HCT116 (cell line): ENCODE measurements at regions not wholly inside any gene's neighbourhood (a gene's known extent, or its start where the extent isn't known, plus 50 kb on each side); places are given as distances from the start of the nearest gene placed in this dataset.

Experiments used
- ATAC-seq: fragments of 200-7000 bp; cut with Tn5 transposase; 2 replicates; pipeline ENCODE4 v1.9.1; 2020; ENCODE audit warnings: mild to moderate bottlenecking, moderate library complexity
- BruUV-seq: library from RNA; stranded (reverse); fragments of 400-500 nt; replicated peaks from 2 replicates; lab custom pipeline; 2021; lab: Mats Ljungman, UMichigan
- CTCF ChIA-PET: fragments of 300-600 bp; sonication (Branson Sonifier 250); formaldehyde crosslinking; loops from one replicate; lab custom pipeline; 2021; ENCODE audit warnings: antibody characterized with exemption; lab: Charles Lee
- POLR2A ChIA-PET: fragments of 300-600, 350-600 bp; sonication (Branson Sonifier 250); formaldehyde crosslinking; loops from one replicate; lab custom pipeline; 2021; ENCODE audit warnings: antibody characterized with exemption; lab: Charles Lee
- RAD21 ChIA-PET, 2 experiments: fragments of 300-600 bp; sonication (Branson Sonifier 250); formaldehyde crosslinking; loops; one replicate each; lab custom pipeline; 2023; ENCODE audit warnings: low total read pairs in 2 of 2; ENCODE audit not compliant: uncharacterized antibody in 2 of 2, unreplicated experiment in 2 of 2, low non-redundant PET in 1 of 2; lab: Charles Lee
- DNase-seq: peaks from one replicate; pipeline ENCODE4 v3.0.0-alpha.2; 2010; ENCODE audit warnings: low read depth, low spot score
- H2AFZ ChIP-seq: fragments of 200-600 bp; shearing (Covaris generic), sonication (generic); 2 replicates; pipeline ENCODE4 v1.6.1; 2017; ENCODE audit warnings: low read depth, mixed run types, mixed read lengths, antibody characterized with exemption, low read length; ENCODE audit not compliant: poor library complexity, severe bottlenecking
- H3K27ac ChIP-seq: 2 replicates; pipeline ENCODE4 v1.5.1; 2012; ENCODE audit warnings: low read depth, low read length
- H3K27me3 ChIP-seq: fragments of 200-600 bp; sonication (generic); 2 replicates; pipeline ENCODE4 v1.6.1; 2016; ENCODE audit warnings: mixed run types, low read length, mixed read lengths; ENCODE audit not compliant: insufficient read depth
- H3K36me3 ChIP-seq, 2 experiments: fragments of 200-500 bp in 1 of 2; fragments of 200-600 bp in 1 of 2; sonication (Bioruptor generic) in 1 of 2; sonication (generic) in 1 of 2; 2 replicates each; pipeline versions ENCODE4 v1.5.1 to v1.6.1; 2014 to 2016; ENCODE audit warnings: low read length in 2 of 2, inconsistent platforms in 1 of 2, mixed read lengths in 1 of 2, mixed run types in 1 of 2; ENCODE audit not compliant: insufficient read depth in 2 of 2, control insufficient read depth in 1 of 2
- H3K4me1 ChIP-seq, 2 experiments: fragments of 200-600 bp in 1 of 2; sonication (generic) in 1 of 2; 2 replicates each; pipeline versions ENCODE4 v1.5.1 to v1.6.1; 2012 to 2017; ENCODE audit warnings: low read length in 2 of 2, inconsistent platforms in 1 of 2, mild to moderate bottlenecking in 1 of 2, mixed read lengths in 1 of 2, mixed run types in 1 of 2, moderate library complexity in 1 of 2; ENCODE audit not compliant: insufficient read depth in 2 of 2, control insufficient read depth in 1 of 2
- H3K4me2 ChIP-seq: fragments of 200-600 bp; sonication (generic); 2 replicates; pipeline ENCODE4 v1.6.1; 2017; ENCODE audit warnings: mixed run types, low read length, mixed read lengths
- H3K4me3 ChIP-seq, 2 experiments: fragments of 200-600 bp in 1 of 2; sonication (generic) in 1 of 2; replicated peaks in 1 of 2; 2 replicates each; pipeline ENCODE4 v1.5.1; 2011 to 2016; ENCODE audit warnings: low read length in 2 of 2, control low read depth in 1 of 2, low read depth in 1 of 2, mild to moderate bottlenecking in 1 of 2, mixed read lengths in 1 of 2, mixed run types in 1 of 2
- H3K79me2 ChIP-seq: fragments of 200-600 bp; sonication (generic); 2 replicates; pipeline ENCODE4 v1.6.1; 2017; ENCODE audit warnings: mild to moderate bottlenecking, mixed run types, low read length, moderate library complexity, mixed read lengths; ENCODE audit not compliant: insufficient read depth
- H3K9ac ChIP-seq: fragments of 200-600 bp; sonication (generic); 2 replicates; pipeline ENCODE4 v1.6.1; 2016; ENCODE audit warnings: low read length, mixed read lengths
- H3K9me2 ChIP-seq: fragments of 200-600 bp; sonication (generic), shearing (Covaris generic); 2 replicates; pipeline ENCODE4 v1.6.1; 2017; ENCODE audit warnings: mixed run types, mild to moderate bottlenecking, moderate library complexity; ENCODE audit not compliant: insufficient read depth
- H3K9me3 ChIP-seq, 2 experiments: fragments of 200-500 bp in 1 of 2; fragments of 200-600 bp in 1 of 2; sonication (Bioruptor generic) in 1 of 2; sonication (generic) in 1 of 2; 2 replicates each; pipeline ENCODE4 v1.6.1; 2014 to 2017; ENCODE audit warnings: low read length in 2 of 2, mixed read lengths in 2 of 2, inconsistent platforms in 1 of 2, low read depth in 1 of 2, mild to moderate bottlenecking in 1 of 2, mixed run types in 1 of 2, moderate library complexity in 1 of 2; ENCODE audit not compliant: control insufficient read depth in 1 of 2, insufficient read depth in 1 of 2
- H4K20me1 ChIP-seq: fragments of 200-600 bp; sonication (generic), shearing (Covaris generic); 2 replicates; pipeline ENCODE4 v1.6.1; 2017; ENCODE audit warnings: mixed run types, mild to moderate bottlenecking, moderate library complexity; ENCODE audit not compliant: insufficient read depth
- CBX3 ChIP-seq: IDR thresholded peaks from 2 replicates; pipeline ENCODE4 v1.6.1; 2012; ENCODE audit warnings: low read depth
- ELF1 ChIP-seq: IDR thresholded peaks from 2 replicates; pipeline ENCODE4 v1.6.1; 2012; ENCODE audit warnings: low read depth, borderline replicate concordance
- MAX ChIP-seq: IDR thresholded peaks from 2 replicates; pipeline ENCODE4 v1.6.1; 2012
- TCF7L2 ChIP-seq: IDR thresholded peaks from 2 replicates; pipeline ENCODE4 v1.7.0; 2011; ENCODE audit warnings: borderline replicate concordance, inconsistent platforms; ENCODE audit not compliant: insufficient read depth, insufficient read length; ENCODE audit errors: extremely low read depth
- YY1 ChIP-seq: IDR thresholded peaks from 2 replicates; pipeline ENCODE4 v1.6.1; 2011; ENCODE audit warnings: low read length, low read depth, moderate library complexity, mild to moderate bottlenecking; ENCODE audit not compliant: insufficient replicate concordance; ENCODE audit errors: extremely low read depth
- ZNF274 ChIP-seq: fragments of 200-500 bp; sonication (Bioruptor generic); IDR thresholded peaks from 2 replicates; pipeline ENCODE4 v1.6.1; 2014; ENCODE audit warnings: mild to moderate bottlenecking, low read depth, low read length, inconsistent platforms
- intact Hi-C: fragments of 100-400 bp; cut with micrococcal nuclease; formaldehyde crosslinking; loops from 2 replicates; pipeline ENCODE4 v1.10.0; 2022

GRCh38 chr5:91494447-91494996 lies 111.4 kb upstream of the ARRDC3 start:
- no TSS peak for BruUV-seq
- Histone ChIP-seq H3K36me3 (no peaks in the 10 kb centered on the region), H3K27me3 (no peaks in the 10 kb centered on the region), H3K27ac (no peak overlapping the region), H3K9me2 (0 out of 2 replicates have a peak, but pooled peaks cover 2% of the 10 kb centered on the region), H3K9ac (no peak overlapping the region), H3K4me2 (no peak overlapping the region), H3K4me3 (no peak overlapping the region), H4K20me1 (no peaks in the 10 kb centered on the region), H3K9me3 (no peaks in the 10 kb centered on the region), H3K4me1 (no peaks in the 10 kb centered on the region), H2AFZ (no peak overlapping the region), H3K79me2 (no peaks in the 10 kb centered on the region)
- ChIA-PET RAD21 (no interaction called here), POLR2A (no interaction called here), CTCF (no interaction called here)
- TF ChIP-seq CBX3, result no peak
- no peak for TF ChIP-seq ZNF274
- intact Hi-C loops, result no loop called here
- no peak for DNase-seq
- ATAC-seq, result no peak

- H3K27me3 ChIP-seq, result no peaks in the 10 kb centered on the region
- BruUV-seq, result no TSS peak
- H3K27ac ChIP-seq, result no peak overlapping the region
- H4K20me1 ChIP-seq, result no peaks in the 10 kb centered on the region
- no peaks in the 10 kb centered on the region for H3K79me2 ChIP-seq
- RAD21 ChIA-PET, result interaction anchor here in 1 of 2 experiments (0.6 kb wide), 1 partner anchor 16 kb away, joined by 3 read pairs; no protein-coding TSS in a partner anchor
- intact Hi-C loops, result no loop called here
- no peaks in the 10 kb centered on the region for H3K36me3 ChIP-seq
- H3K4me2 ChIP-seq, result no peak overlapping the region
- 0 out of 2 replicates have a peak, but pooled peaks cover 7% of the 10 kb centered on the region for H3K9me2 ChIP-seq
- no peak overlapping the region for H3K4me3 ChIP-seq
- ATAC-seq (no peak), DNase-seq (no peak)
- H3K9me3 ChIP-seq, result no peaks in the 10 kb centered on the region
- no peaks in the 10 kb centered on the region for H3K4me1 ChIP-seq
- CTCF ChIA-PET, result interaction anchor here (0.7 kb wide), 1 partner anchor 111 kb away, joined by 4 read pairs; no protein-coding TSS in a partner anchor
- POLR2A ChIA-PET, result no interaction called here
- TF ChIP-seq YY1 (no peak), TCF7L2 (no peak), MAX (no peak), ELF1 (no peak)
- H2AFZ ChIP-seq, result no peak overlapping the region
- H3K9ac ChIP-seq, result no peak overlapping the region
Measured at GRCh38 chr5:91493086-91493485, 110.0 kb upstream of the ARRDC3 start.
